ACHN (cell line): ENCODE measurements at regions not wholly inside any gene's neighbourhood (a gene's known extent, or its start where the extent isn't known, plus 50 kb on each side); places are given as distances from the start of the nearest gene placed in this dataset.

Source experiments
- DNase-seq: peaks from one replicate; pipeline ENCODE4 v3.0.0-alpha.2; 2015
- in situ Hi-C: cut with HindIII; loops from 2 replicates; pipeline ENCODE4 v1.10.0; 2017; ENCODE audit warnings: low sequenced_read_pairs, low pct_ligation_motif_present, low pct_unique_long_range_greater_than_20kb

DNA sequence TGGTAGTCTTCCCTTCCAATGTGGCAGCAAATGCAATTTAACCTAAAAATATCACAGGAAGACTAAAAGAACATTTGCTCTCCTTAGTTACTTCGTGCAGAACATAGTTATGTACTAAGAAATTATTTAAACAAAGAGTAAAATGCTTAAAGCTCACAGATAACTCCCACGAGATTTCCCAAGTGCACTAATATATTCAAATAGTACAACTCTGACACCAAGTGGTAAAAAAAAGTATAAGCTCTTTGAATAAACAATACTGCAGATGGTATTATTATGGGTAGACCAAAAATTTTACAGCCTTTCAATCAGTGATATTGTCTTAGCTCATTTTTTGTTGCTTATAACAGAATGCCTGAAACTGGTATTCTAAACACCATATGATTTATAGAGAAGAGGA, 52.8 kb upstream of the FILIP1 start:
- peak; percentile 25 for DNase-seq
- in situ Hi-C loops, result no loop called here

DNA sequence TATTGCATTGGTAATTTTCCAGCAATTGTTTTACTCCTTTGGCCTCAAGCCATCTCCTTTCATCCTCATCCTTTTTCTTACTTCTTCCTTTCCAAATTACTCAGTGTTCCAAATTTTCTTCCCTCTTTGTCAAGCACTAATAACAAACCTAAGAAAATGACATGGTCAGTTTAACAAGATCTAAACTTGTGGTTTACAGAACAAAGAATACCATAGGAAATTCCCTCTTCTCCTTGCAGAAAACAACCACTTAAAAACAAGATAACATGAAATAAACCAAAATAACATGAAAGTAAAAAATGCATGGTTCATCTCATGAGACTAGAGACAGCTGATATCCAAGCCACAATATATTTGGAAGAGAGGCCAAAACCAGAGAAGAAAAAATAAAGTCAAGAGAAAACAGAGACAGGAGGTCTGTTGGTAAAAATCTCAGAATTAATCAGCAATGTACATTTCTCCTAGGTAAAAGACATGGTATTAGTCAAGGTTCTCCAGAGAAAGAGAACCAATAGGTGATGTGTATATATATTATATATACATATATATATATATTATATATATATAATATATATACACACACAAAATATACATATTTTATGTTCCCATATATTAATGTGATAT, 51.0 kb upstream of the SENP6 start:
- in situ Hi-C loops, result no loop called here
- DNase-seq, result no peak

DNA sequence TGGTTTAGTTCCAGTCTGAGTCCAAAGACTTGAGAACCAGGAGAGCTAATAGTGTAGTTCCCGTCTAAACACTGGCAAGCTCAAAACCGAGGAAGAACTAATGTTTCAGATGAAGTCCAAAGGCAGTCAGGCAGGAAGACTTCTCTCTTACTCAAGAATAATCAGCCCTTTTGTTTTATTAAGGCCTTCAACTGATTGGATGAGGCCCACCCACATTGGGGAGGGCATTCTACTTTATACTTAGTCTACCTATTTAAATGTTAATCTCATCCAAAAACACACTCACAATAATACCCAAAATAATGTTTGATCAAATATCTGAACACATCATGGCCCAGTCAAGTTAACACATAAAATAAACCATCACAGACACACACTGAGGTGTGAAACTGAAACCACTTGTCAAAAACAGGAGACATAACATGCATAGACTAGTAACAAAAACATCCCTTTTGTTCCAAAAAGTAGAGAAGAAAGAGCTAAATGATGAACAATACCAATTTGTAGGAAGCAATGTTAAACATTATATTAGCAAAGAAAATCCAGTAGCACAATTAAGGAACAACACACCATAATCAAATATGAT, 50.2 kb upstream of the SENP6 start:
- no peak for DNase-seq
- in situ Hi-C loops, result no loop called here
